Mammary epithelial cell (primary cell): ENCODE measurements at regions not wholly inside any gene's neighbourhood (a gene's known extent, or its start where the extent isn't known, plus 50 kb on each side); places are given as distances from the start of the nearest gene placed in this dataset.

ENCODE experiments used
- CTCF ChIP-seq, 2 donors: IDR thresholded peaks in 1 of 2; conservative IDR thresholded peaks in 1 of 2; 2 replicates each; pipeline ENCODE4 v1.5.1; 2011 to 2012; ENCODE audit warnings: inconsistent platforms in 2 of 2, low read length in 2 of 2, mild to moderate bottlenecking in 2 of 2, control low read depth in 1 of 2, low read depth in 1 of 2; ENCODE audit not compliant: insufficient read depth in 1 of 2; ENCODE audit errors: extremely low read depth in 1 of 2
- EZH2 ChIP-seq: IDR thresholded peaks from 2 replicates; pipeline ENCODE4 v1.6.1; 2012; ENCODE audit warnings: low read length, inconsistent platforms, borderline replicate concordance

DNA sequence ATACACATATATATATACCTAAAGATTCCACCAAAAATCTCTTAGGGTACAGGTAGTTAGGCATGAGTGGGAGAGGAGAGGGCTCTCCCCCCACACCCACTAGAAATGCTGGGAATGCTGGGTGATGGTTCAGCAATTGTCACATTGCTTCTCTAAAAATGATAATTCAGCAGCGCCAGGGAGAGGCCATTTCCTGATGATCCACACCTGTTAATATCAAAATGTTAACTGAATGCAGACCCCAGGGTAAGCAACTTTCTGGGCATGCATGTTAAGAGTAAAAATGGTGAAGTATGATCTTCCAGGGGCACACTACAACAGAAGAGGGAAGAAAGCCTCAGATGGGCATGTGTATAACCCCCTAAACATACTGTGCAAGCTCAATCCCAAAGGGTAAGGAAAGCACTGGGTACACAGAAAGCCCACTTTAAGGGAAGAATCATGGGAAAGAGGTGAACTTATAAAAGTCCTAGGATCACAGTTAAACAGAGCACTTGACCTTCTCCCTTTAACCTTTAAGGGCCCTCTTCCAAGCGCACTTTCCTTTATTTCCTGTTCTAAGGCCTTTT, 67.6 kb upstream of the GNAZ start:
- TF ChIP-seq CTCF (conservative IDR thresholded peaks at IDR 0.05 in 1 of 2, IDR thresholded peaks at IDR 0.05 in 1 of 2; ENCODE audit: extremely low read depth in 1 of 2, insufficient read depth in 1 of 2, low read depth in 1 of 2, low read length in 2 of 2) = no peak
- TF ChIP-seq EZH2 = no peak
